Natural killer cell (primary cell): ENCODE measurements at regions not wholly inside any gene's neighbourhood (a gene's known extent, or its start where the extent isn't known, plus 50 kb on each side); places are given as distances from the start of the nearest gene placed in this dataset.

ENCODE experiments used
- ATAC-seq, 3 donors: fragments of 150-1000 bp in 2 of 3; fragments of 200-7000 bp in 1 of 3; cut with Tn5 transposase; 1 replicate in 1 of 3; 2 replicates in 2 of 3; pipeline ENCODE4 v1.10.0; 2021; ENCODE audit warnings: mild to moderate bottlenecking in 2 of 3, moderate library complexity in 2 of 3
- DNase-seq, 2 donors: peaks; one replicate each; pipeline versions ENCODE4 v3.0.0 to v3.0.0-alpha.2; 2013 to 2021; ENCODE audit warnings: mixed read lengths in 1 of 2
- H3K27ac ChIP-seq: one replicate; pipeline ENCODE4 v1.5.1; 2013; ENCODE audit warnings: mild to moderate bottlenecking, low read length
- H3K27me3 ChIP-seq: one replicate; pipeline ENCODE4 v1.6.1; 2013; ENCODE audit warnings: low read length; ENCODE audit not compliant: control insufficient read depth, insufficient read depth
- H3K36me3 ChIP-seq: one replicate; pipeline ENCODE4 v1.6.1; 2013; ENCODE audit warnings: low read length; ENCODE audit not compliant: control insufficient read depth, insufficient read depth
- H3K4me1 ChIP-seq: one replicate; pipeline ENCODE4 v1.6.1; 2013; ENCODE audit warnings: low read length; ENCODE audit not compliant: control insufficient read depth, insufficient read depth
- H3K4me3 ChIP-seq: one replicate; pipeline ENCODE4 v1.5.1; 2013; ENCODE audit warnings: low read length
- H3K9me3 ChIP-seq: one replicate; pipeline ENCODE4 v1.6.1; 2013; ENCODE audit warnings: low read length; ENCODE audit not compliant: control insufficient read depth, insufficient read depth
- H3K27ac Mint-ChIP-seq, 2 donors: one replicate each; pipeline ENCODE4 v1.8.0; 2022; ENCODE audit warnings: mild to moderate bottlenecking in 2 of 2, mixed read lengths in 2 of 2, moderate library complexity in 1 of 2
- H3K27me3 Mint-ChIP-seq, 2 donors: one replicate each; pipeline ENCODE4 v1.8.0; 2022; ENCODE audit warnings: low read depth in 2 of 2, mixed read lengths in 2 of 2
- H3K36me3 Mint-ChIP-seq: one replicate; pipeline ENCODE4 v1.8.0; 2022; ENCODE audit warnings: mixed read lengths
- H3K4me1 Mint-ChIP-seq, 2 donors: one replicate each; pipeline ENCODE4 v1.8.0; 2022; ENCODE audit warnings: mixed read lengths in 2 of 2
- H3K4me3 Mint-ChIP-seq: one replicate; pipeline ENCODE4 v1.8.0; 2022; ENCODE audit warnings: mild to moderate bottlenecking, moderate library complexity, mixed read lengths
- H3K9me3 Mint-ChIP-seq, 2 donors: one replicate each; pipeline ENCODE4 v1.8.0; 2022; ENCODE audit warnings: mixed read lengths in 2 of 2
- WGBS: methylation state at CpG from one replicate; pipeline ENCODE4 v1.1.7; 2013; ENCODE audit warnings: missing lambda C conversion rate; ENCODE audit not compliant: insufficient coverage; 5-methylcytosine and 5-hydroxymethylcytosine counted together
- intact Hi-C: fragments of 100-400 bp; cut with micrococcal nuclease; formaldehyde crosslinking; loops from one replicate; pipeline ENCODE4 v1.14.2; 2022
- TF ChIP-seq, protein P1 (sequence below): fragments of 200-600 bp; IDR thresholded peaks from one replicate; pipeline ENCODE4 v1.8.0; 2022; ENCODE audit warnings: antibody characterized with exemption

DNA sequence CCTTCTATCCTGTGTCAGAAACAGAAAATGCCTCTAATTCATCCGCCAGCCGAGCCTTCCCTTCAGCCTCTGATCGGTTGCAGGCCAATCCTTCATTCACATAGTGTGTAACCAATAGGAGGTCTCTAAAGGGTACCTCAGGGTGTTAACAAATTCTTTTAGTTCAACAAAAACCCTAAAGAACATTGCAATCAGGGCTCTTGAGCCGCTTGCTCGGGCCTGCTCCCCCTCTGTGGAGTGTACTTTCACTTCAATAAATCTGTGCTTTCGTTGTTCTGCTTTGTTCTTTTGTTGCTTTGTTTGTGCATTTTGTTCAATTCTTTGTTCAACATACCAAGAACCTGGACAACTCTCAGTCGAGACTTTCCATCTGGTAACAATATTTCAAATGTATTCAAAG, 366.5 kb downstream of the KCTD12 start:
- no peaks in the 10 kb centered on the region for H3K9me3 ChIP-seq
- no peak for DNase-seq
- no peaks in the 10 kb centered on the region for H3K27me3 ChIP-seq
- TF ChIP-seq, protein P1, sequence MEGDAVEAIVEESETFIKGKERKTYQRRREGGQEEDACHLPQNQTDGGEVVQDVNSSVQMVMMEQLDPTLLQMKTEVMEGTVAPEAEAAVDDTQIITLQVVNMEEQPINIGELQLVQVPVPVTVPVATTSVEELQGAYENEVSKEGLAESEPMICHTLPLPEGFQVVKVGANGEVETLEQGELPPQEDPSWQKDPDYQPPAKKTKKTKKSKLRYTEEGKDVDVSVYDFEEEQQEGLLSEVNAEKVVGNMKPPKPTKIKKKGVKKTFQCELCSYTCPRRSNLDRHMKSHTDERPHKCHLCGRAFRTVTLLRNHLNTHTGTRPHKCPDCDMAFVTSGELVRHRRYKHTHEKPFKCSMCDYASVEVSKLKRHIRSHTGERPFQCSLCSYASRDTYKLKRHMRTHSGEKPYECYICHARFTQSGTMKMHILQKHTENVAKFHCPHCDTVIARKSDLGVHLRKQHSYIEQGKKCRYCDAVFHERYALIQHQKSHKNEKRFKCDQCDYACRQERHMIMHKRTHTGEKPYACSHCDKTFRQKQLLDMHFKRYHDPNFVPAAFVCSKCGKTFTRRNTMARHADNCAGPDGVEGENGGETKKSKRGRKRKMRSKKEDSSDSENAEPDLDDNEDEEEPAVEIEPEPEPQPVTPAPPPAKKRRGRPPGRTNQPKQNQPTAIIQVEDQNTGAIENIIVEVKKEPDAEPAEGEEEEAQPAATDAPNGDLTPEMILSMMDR, result no peak
- H3K36me3 ChIP-seq, result no peaks in the 10 kb centered on the region
- ATAC-seq, result no peak
- no peaks in the 10 kb centered on the region for H3K4me1 ChIP-seq
- Mint-ChIP-seq H3K36me3 (no peaks in the 10 kb centered on the region), H3K9me3 (peaks cover 0 to 1% of the 10 kb centered on the region in 2 donors), H3K27me3 (peaks cover 0 to 1% of the 10 kb centered on the region in 2 donors), H3K27ac (no peak overlapping the region), H3K4me1 (no peaks in the 10 kb centered on the region), H3K4me3 (no peak overlapping the region)
- no peak overlapping the region for H3K4me3 ChIP-seq
- intact Hi-C loops, result no loop called here
- 89% methylated on average over 6 of the region's 7 CpGs for WGBS
- no peak overlapping the region for H3K27ac ChIP-seq

DNA sequence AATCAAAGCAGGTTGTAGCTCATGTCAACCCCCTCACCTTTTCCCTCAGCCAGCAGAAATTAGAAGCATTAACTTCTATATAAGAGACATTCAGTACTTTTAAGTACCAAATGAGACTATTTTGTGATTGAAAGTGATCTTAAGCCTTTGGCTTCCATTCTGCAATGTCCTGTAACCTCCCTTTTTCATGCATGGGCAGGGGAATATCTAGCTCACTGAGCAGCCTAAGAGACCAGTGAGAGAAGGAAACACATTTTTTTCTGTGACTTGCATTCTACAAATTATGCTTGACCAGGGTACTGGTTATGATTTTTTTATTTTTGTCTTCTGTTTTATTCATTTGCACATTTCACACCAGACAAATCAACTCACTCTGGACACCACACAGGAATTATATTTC, 369.6 kb downstream of the KCTD12 start:
- no peak overlapping the region for H3K27ac Mint-ChIP-seq
- intact Hi-C loops, result no loop called here
- Histone ChIP-seq H3K4me3 (no peak overlapping the region), H3K27ac (no peak overlapping the region), H3K9me3 (no peaks in the 10 kb centered on the region), H3K36me3 (no peaks in the 10 kb centered on the region), H3K27me3 (no peaks in the 10 kb centered on the region), H3K4me1 (no peaks in the 10 kb centered on the region)
- no peak for ATAC-seq
- H3K9me3 Mint-ChIP-seq, result peaks cover 3% of the 10 kb centered on the region in 2 donors
- no peak for DNase-seq
- peaks cover 0 to 3% of the 10 kb centered on the region in 2 donors for H3K27me3 Mint-ChIP-seq
- no peak overlapping the region for H3K4me3 Mint-ChIP-seq
- TF ChIP-seq, protein P1, result no peak
- H3K4me1 Mint-ChIP-seq, result no peaks in the 10 kb centered on the region
- H3K36me3 Mint-ChIP-seq, result no peaks in the 10 kb centered on the region

DNA sequence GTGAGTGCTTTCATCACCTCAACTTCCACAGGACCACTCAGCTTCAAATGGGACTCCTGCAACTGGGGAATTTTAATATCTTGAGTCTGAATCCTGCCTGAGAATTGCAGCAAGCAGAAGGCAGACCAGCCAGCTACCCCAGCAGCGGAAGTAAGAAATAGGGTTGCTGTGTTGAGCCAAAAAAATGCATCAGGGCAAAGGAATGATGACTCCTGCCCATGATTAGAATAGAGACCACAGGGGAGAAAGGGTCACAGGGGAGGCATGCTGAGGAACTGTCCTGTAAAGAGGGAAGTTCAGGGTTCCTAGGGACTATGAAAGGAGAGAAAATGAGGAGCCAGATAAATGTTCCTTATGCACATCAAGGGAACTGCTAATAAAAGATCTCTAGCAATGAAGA, 370.2 kb downstream of the KCTD12 start:
- intact Hi-C loops, result no loop called here
- Mint-ChIP-seq H3K27ac (no peak overlapping the region), H3K27me3 (peaks cover 0 to 3% of the 10 kb centered on the region in 2 donors), H3K4me1 (no peaks in the 10 kb centered on the region), H3K36me3 (no peaks in the 10 kb centered on the region), H3K9me3 (peaks cover 3% of the 10 kb centered on the region in 2 donors), H3K4me3 (no peak overlapping the region)
- Histone ChIP-seq H3K4me1 (no peaks in the 10 kb centered on the region), H3K36me3 (no peaks in the 10 kb centered on the region), H3K27ac (no peak overlapping the region), H3K4me3 (no peak overlapping the region), H3K27me3 (no peaks in the 10 kb centered on the region), H3K9me3 (no peaks in the 10 kb centered on the region)
- no peak for ATAC-seq
- no peak for DNase-seq
- WGBS, result 85% methylated on average over 1 of the region's 1 CpG
- TF ChIP-seq, protein P1, result no peak

DNA sequence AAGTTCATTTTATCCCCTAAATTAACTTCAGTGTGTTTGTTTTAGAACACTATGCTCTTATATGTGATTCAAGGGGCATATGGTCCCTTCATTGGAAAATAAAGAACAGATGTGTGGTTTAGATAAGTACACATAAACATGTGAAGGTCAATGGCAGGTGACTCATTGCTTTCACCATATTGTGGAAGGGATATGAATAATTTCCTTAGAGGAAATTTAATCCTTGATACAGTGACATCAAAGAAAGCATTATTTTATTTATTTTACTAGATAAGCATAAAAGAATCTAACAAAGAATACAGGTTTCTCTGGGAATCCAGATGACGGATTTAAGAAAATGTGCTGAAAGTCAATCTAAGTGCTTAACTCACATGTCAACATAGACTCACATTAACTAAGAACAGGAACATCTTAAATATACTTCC, 373.5 kb downstream of the KCTD12 start:
- peaks cover 3% of the 10 kb centered on the region in 2 donors for H3K9me3 Mint-ChIP-seq
- TF ChIP-seq, protein P1, result no peak
- no peak overlapping the region for H3K27ac Mint-ChIP-seq
- WGBS, result 80% methylated on average over 1 of the region's 1 CpG
- Histone ChIP-seq H3K4me1 (no peaks in the 10 kb centered on the region), H3K27ac (no peak overlapping the region), H3K36me3 (no peaks in the 10 kb centered on the region), H3K27me3 (no peaks in the 10 kb centered on the region), H3K4me3 (no peak overlapping the region), H3K9me3 (no peaks in the 10 kb centered on the region)
- peaks cover 0 to 3% of the 10 kb centered on the region in 2 donors for H3K27me3 Mint-ChIP-seq
- H3K4me3 Mint-ChIP-seq, result no peak overlapping the region
- H3K36me3 Mint-ChIP-seq, result no peaks in the 10 kb centered on the region
- DNase-seq (no peak), ATAC-seq (no peak)
- intact Hi-C loops, result no loop called here
- H3K4me1 Mint-ChIP-seq, result no peaks in the 10 kb centered on the region
